ENCODE measurements at regions not wholly inside any gene's neighbourhood (a gene's known extent, or its start where the extent isn't known, plus 50 kb on each side); places are given as distances from the start of the nearest gene placed in this dataset.

DNA sequence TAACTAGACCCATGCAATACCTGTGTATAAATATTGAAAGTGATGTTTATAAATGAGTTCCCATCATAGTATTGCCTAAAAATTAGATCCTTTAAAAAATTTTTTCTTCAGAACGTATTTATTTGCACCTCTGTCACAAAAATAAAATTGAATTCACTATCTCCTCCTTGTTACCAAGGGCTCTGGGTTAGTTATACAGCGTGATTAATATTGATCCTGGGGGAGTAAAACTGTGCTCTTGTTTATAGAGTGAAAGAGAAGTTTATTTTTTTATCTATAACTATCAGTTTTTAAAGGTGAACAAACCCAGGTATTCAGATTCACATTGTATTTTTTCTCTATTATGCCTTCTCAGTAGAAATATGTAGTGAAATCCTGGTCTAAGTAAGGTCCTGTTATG lies 458.5 kb downstream of the CPS1 start:
- TF ChIP-seq POLR2A (IDR thresholded peaks at IDR 0.05; ENCODE audit: low read depth, low read length), result no peak
- no peak for TF ChIP-seq TAF1 (IDR thresholded peaks at IDR 0.05; ENCODE audit: low read depth, low read length)
- no peak for TF ChIP-seq POLR2AphosphoS5 (IDR thresholded peaks at IDR 0.05; ENCODE audit: low read depth, low read length)
- no peak for TF ChIP-seq POU2F2 (IDR thresholded peaks at IDR 0.05; ENCODE audit: low read depth, low read length)
- TF ChIP-seq PAX5 (IDR thresholded peaks at IDR 0.05; ENCODE audit: insufficient read depth, low read length, severe bottlenecking), result no peak
